ENCODE measurements at regions not wholly inside any gene's neighbourhood (a gene's known extent, or its start where the extent isn't known, plus 50 kb on each side); places are given as distances from the start of the nearest gene placed in this dataset.

DNA sequence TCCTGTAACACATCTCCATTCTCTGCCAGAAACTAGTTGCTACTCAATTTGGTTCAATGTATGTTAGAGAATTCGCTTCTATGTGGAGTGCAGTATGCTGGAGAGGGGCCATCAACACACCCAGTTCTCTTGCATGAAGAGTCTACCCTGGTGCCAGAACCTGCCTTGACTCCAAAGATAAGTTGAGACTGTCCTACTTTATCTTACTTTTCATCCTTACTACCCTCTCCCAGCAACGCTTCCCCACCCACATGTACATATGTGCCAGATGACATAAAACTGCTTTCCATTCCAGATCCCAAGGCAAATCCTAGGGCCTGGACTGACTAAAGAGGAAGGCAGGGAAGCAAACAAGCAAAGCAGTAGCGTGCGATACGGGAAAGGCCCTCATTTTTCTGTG lies 442.6 kb upstream of the THRB start:
- no peak for DNase-seq

- DNase-seq, result no peak
These were observed 443.1 kb upstream of the THRB start for GRCh38 chr3:24937780-24938179.

DNA sequence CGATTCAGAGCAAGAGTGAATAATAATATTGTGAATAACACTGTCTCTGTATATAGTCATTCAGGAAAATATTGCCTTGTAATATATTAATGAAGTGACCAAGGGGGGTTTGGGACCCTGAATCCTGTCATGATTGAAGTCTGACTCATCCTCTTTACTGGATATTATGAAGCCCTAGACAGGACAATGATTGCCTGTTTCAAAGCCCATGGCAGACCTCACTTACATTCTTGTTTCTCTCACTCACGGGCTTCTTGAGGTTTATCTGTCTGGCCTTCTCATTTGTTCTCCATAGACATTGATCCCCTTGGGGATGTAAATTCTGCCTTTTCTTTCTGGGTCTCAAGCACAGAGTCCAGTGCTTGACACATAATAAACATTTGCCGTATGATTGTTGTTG lies 449.3 kb upstream of the THRB start:
- DNase-seq, result no peak

DNA sequence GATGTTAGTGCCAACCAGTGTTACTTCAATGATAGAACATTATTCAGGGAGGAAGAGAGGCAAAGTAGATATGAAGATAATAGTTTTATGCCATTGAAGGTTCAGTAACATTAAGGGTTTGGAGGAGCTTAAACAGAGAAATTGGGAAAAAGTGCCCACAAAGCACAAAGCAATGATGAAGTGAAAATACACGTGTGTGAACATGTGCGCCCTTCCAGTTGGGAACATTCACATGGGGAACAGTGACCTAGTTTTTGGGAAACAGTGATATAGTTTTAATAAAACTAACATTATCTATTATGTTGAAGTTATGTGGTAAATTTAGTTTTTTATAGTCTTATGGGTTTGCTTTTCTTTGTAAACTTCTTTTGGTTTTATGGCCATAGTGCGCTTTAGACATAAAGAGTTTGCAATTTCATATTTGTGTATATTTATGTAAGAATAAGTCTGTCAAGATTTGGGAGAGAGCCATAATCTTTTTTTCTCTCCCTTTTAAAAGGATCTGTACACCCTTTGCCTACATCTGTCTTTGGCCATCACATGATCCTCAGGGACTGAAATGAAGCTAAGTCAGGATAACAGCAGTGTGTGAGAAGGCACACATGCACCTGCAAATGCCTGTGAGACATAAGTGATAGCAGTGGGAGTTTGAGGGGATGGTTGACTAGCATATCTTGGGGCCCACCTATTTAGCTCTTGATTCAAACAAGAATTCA lies 450.3 kb upstream of the THRB start:
- no peak for DNase-seq

DNA sequence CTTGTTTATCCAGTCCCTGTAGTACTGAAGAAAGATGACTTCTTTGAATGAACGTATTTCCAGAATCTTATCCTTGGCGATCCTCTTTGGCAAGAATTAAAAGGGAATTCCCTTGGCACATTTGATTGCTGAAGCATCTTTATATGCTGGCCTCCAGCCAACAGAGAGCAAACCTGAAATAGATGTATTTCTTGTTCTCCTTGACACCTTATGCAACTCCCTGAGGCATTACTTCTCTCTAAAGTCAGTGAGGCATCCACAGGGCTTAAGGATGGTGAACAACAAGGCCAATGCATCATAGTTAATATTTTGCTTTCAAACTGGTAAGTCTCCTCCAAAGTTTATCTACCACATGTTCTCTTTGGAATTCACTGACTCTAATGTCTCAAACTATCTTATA lies 450.9 kb upstream of the THRB start:
- no peak for DNase-seq

DNA sequence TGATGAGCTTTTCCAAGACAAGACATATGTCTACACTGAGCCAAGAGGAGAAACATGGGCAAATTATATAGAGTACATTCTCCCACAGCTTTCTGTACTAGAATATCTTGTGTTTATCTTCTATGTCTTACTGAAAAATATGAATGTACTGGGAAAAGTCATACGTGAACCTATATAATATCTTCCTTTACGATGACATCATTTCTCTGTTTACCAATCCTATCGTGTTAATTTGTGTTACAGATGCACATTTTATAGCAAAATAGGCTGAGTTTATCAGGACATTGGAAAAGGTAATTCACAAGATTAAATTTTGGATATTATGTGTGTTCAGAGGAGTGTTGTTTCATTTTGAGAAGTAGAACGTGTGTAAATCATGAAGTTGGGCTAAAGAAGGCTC lies 452.5 kb upstream of the THRB start:
- no peak for DNase-seq

GRCh38 chr3:24951180-24951579 lies 456.5 kb upstream of the THRB start:
- no peak for DNase-seq

GRCh38 chr3:24952388-24952787 lies 457.7 kb upstream of the THRB start:
- DNase-seq, result no peak

GRCh38 chr3:24953060-24953771 lies 458.6 kb upstream of the THRB start:
- DNase-seq, result no peak

GRCh38 chr3:24956613-24957012 lies 462.0 kb upstream of the THRB start:
- DNase-seq, result no peak

DNA sequence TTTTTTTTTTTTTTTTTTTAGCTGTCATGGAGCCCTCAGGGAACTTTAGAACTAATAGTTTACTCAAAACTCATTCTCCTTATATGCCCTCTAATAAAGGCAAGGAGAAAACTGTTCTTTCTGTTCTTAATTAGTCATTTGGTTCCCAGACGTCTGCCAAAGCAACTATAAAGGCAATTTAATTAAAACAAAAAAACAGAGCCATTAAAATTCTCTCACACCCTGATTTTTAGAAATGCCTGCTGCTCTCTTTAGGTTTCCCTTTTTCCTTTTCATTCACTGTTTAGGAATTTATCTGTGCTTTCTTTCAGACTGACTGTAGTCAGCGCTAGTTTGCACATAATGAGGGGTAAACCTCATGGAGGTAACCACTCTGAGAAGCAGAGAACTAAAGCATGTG lies 463.6 kb upstream of the THRB start:
- no peak for DNase-seq

GRCh38 chr3:24958910-24959447 lies 464.3 kb upstream of the THRB start:
- no peak for DNase-seq

GRCh38 chr3:24963762-24964625 lies 464.1 kb upstream of the RARB start:
- DNase-seq, result no peak

DNA sequence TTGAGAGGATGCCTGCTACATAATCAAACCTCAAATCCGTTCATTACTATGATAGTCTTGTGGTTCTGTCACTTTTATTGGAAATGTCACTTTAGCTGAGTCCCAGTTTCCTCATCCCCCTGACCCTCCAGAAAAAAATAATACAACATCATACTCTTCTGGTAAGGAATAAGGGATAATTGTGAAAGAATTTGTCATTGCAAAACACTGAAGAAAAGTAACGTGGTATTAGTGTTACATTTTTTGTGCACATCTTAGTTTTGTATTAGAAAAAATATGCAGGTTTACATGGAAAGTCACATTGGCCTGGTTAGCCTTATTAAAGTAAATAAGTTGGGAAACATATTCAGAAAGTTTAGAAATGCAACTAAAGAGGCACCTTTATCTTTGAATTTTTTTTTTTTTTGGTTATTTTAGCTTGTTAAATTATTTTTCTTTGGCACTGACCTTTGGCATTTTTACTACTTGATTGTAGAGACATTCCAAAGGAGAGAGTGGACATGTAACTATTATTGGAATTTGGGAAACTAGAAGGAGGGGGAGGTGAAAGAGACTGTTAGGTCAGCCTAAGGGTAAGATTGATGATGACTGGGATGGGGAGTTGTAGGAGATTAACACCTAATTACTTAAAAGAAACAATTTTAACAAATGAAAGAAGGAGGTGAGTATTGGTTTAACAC lies 462.2 kb upstream of the RARB start:
- no peak for DNase-seq

GRCh38 chr3:24968036-24968435 lies 460.0 kb upstream of the RARB start:
- no peak for DNase-seq

DNA sequence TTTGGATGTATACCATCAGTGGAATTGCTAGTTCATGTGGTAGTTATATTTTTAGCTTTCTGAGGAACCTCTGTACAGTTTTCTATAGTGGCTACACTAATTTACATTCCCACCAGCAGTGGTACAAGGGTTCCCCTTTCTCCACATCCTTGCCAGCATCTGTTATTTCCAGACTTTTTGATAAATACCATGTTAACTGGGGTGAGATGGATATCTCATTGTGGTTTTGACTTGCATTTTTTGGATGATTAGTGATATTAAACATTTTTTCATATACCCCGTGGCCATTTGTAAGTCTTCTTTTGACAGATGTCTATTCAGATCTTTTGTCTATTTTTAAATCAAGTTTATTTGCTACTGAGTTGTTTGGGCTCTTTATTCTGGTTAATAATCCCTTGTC lies 455.6 kb upstream of the RARB start:
- DNase-seq, result no peak

DNA sequence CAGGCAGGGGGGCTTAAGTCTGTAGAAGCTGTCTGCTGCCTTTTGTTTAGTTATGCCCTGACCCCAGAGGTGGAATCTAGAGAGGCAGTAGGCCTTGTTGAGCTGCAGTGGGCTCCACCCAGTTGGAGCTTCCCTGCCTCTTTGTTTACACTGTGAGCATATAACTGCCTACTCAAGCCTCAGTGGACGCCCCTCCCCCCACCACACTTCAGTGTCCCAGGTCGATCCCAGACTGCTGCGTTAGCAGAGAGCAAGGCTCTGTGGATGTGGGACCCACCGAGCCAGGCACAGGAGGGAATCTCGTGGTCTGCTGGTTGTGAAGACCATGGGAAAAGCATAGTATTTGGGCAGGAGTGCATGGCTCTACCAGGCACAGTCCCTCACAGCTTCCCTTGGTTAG lies 446.8 kb upstream of the RARB start:
- no peak for DNase-seq

DNA sequence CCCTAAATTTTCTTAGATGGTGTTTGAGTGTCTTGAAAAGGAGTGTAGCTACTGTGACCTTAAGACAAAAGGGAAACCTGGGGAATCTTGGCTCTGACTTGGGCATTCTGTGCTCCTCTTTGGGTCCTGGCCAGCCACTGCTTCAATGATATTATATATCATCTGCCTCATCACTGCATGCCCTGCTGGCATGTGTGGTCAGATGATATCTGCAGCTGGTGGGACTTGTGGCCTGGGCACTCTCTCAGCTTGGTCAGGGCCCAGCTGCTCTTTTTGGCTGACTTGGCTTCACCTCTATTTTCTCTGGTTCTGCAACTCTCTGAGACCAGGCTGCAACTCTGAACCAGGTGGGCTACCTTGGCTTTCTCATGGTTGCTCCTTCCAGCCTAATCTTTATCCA lies 446.1 kb upstream of the RARB start:
- no peak for DNase-seq

DNA sequence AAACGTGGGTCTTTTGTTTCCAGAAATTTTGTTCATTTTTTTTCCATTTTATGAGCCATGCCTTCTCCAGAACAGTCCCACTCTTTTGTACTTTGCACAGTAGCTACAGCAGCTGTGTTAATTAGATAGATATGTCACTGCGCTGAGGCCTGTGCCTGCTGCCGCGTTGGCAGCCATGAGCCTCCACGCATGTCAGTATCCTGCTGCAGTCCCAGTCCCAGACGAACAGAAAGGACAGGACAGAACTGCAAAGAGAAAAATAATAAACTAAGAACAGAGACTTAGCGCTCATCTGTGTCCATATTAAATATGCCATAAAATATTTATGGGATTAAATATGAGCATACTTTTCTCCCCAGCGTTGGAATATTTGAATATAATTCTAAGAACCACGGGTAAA lies 442.4 kb upstream of the RARB start:
- no peak for DNase-seq

DNA sequence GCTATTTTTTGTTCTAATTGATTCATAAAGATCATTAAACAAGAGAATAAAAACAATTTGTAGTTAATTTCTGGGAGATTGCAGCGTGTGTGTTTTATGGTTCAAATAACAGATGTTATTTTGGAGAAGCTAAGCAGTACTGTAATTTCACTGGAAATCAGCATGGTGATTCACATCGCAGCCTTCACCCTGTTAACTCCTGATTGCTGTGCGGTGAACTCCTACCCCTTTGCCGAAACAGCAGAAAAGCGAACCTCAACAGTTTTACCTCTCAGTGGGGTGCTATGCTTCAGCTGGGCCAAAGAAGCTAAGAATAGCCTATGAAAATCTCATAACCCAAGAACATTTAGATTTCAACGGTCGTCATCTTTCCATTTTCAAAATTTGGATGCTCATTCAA lies 441.5 kb upstream of the RARB start:
- DNase-seq, result no peak

- DNase-seq, result no peak
These were observed 428.7 kb upstream of the RARB start for GRCh38 chr3:24999357-24999756.

DNA sequence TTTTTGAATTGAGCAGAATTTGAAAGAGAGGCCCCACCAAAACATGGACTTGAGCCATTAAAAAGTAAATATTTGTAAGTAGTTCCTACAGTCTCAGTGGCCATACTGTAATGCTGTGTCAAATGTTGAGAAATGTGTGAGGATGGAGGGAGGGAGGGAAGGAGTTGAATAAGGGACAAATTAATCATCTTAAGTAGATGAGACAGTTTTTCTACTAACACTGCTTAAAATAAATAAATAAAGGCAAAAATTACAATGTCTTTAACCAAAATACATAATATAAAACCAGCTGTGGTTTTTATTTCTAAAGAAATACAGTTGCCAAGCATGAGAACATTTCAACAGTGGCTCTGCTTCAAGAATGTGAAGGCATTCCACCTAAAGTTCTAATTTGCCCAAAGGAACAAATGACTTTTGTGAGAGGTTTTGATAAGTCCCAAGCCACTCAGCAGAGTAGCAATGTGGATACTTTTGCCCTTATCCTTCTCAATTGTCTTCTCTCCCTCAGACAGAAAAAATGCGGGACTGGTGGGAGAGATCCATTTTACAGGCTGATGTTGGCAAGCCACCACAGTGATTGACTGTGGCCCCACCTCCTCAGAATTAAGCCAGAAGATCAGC lies 427.0 kb upstream of the RARB start:
- DNase-seq, result no peak
